Right ventricle myocardium superior (tissue), 1 donor: ENCODE measurements at regions not wholly inside any gene's neighbourhood (a gene's known extent, or its start where the extent isn't known, plus 50 kb on each side); places are given as distances from the start of the nearest gene placed in this dataset.
A peak's percentile ranks its signal among the peaks of the same experiment; 100 is the strongest.
"Not testable (repeated sequence)": the region's sequence is repeated elsewhere in the genome, so short reads cannot be mapped to it uniquely, and the experiment has no call there.

Experiments used
- ATAC-seq: fragments of 200-7000 bp; cut with Tn5 transposase; one replicate; pipeline ENCODE4 v1.9.1; 2020; ENCODE audit warnings: mild to moderate bottlenecking; ENCODE audit not compliant: poor library complexity
- DNase-seq: peaks from one replicate; pipeline ENCODE4 v3.0.0-alpha.2; 2020
- intact Hi-C: fragments of 100-400 bp; cut with DNase I; formaldehyde crosslinking; loops from one replicate; pipeline ENCODE4 v1.11.2; 2022
- donor health status: DM: no; HTN: yes; CAD: no; lungs with severe emphysema.

- DNase-seq = peak; percentile 71
- intact Hi-C loops = loop anchor here (5.0 kb wide), 1 partner anchor 371 kb away; no protein-coding TSS in a partner anchor
- ATAC-seq = peak; percentile 93
Observed at GRCh38 chr5:116947691-116948528, 373.3 kb upstream of the SEMA6A start.

- not testable (repeated sequence) for ATAC-seq, DNase-seq
- intact Hi-C loops = loop anchor here (5.0 kb wide), 1 partner anchor 368 kb away; no protein-coding TSS in a partner anchor
Observed at GRCh38 chr5:116945613-116946382, 371.2 kb upstream of the SEMA6A start.

- no peak for ATAC-seq
- intact Hi-C loops = no loop called here
- DNase-seq = no peak
Observed at GRCh38 chr5:116944183-116944582, 369.6 kb upstream of the SEMA6A start.

- DNase-seq = no peak
Observed at GRCh38 chr5:116942622-116943021, 368.0 kb upstream of the SEMA6A start.

GRCh38 chr5:116939641-116940040 lies 365.0 kb upstream of the SEMA6A start:
- intact Hi-C loops = no loop called here
- no peak for DNase-seq
- no peak for ATAC-seq

More at GRCh38 chr5:116942622-116943021, 368.0 kb upstream of the SEMA6A start:
- intact Hi-C loops = no loop called here
- ATAC-seq = no peak

- DNase-seq (no peak), ATAC-seq (peak; percentile 39)
- intact Hi-C loops = no loop called here
Observed at GRCh38 chr5:116938488-116938887, 363.9 kb upstream of the SEMA6A start.

- intact Hi-C loops = no loop called here
- DNase-seq (no peak), ATAC-seq (peak; percentile 31)
Observed at GRCh38 chr5:116935561-116936162, 361.0 kb upstream of the SEMA6A start.

GRCh38 chr5:116930616-116931015 lies 356.0 kb upstream of the SEMA6A start:
- intact Hi-C loops = no loop called here
- ATAC-seq (no peak), DNase-seq (no peak)

GRCh38 chr5:116923344-116923743 lies 348.7 kb upstream of the SEMA6A start:
- intact Hi-C loops = no loop called here
- DNase-seq (no peak), ATAC-seq (no peak)

GRCh38 chr5:116922532-116922931 lies 347.9 kb upstream of the SEMA6A start:
- intact Hi-C loops = no loop called here
- DNase-seq (no peak), ATAC-seq (no peak)

- intact Hi-C loops = no loop called here
- no peak for DNase-seq
- ATAC-seq = peak; percentile 67
Observed at GRCh38 chr5:116914869-116915504, 340.4 kb upstream of the SEMA6A start.

- intact Hi-C loops = no loop called here
- ATAC-seq = no peak
- no peak for DNase-seq
Observed at GRCh38 chr5:116912221-116912620, 337.6 kb upstream of the SEMA6A start.

GRCh38 chr5:116911074-116911473 lies 336.5 kb upstream of the SEMA6A start:
- DNase-seq (no peak), ATAC-seq (no peak)
- intact Hi-C loops = no loop called here

- ATAC-seq (no peak), DNase-seq (no peak)
- intact Hi-C loops = no loop called here
Observed at GRCh38 chr5:116908537-116908936, 333.9 kb upstream of the SEMA6A start.

GRCh38 chr5:116905885-116906284 lies 331.3 kb upstream of the SEMA6A start:
- intact Hi-C loops = no loop called here
- ATAC-seq (no peak), DNase-seq (no peak)

- DNase-seq (no peak), ATAC-seq (no peak)
- intact Hi-C loops = no loop called here
Observed at GRCh38 chr5:116900793-116901192, 326.2 kb upstream of the SEMA6A start.

GRCh38 chr5:116898917-116899316 lies 324.3 kb upstream of the SEMA6A start:
- intact Hi-C loops = no loop called here
- ATAC-seq (peak; percentile 80), DNase-seq (no peak)

- ATAC-seq (no peak), DNase-seq (no peak)
- intact Hi-C loops = no loop called here
Observed at GRCh38 chr5:116897291-116897690, 322.7 kb upstream of the SEMA6A start.

GRCh38 chr5:116896001-116896400 lies 321.4 kb upstream of the SEMA6A start:
- intact Hi-C loops = no loop called here
- DNase-seq = no peak
- no peak for ATAC-seq
